OCI-LY1 (cell line): ENCODE measurements at regions not wholly inside any gene's neighbourhood (a gene's known extent, or its start where the extent isn't known, plus 50 kb on each side); places are given as distances from the start of the nearest gene placed in this dataset.

ENCODE experiments used
- CTCF ChIP-seq: fragments of 200-600 bp; sonication (generic), shearing (Covaris generic); IDR thresholded peaks from 2 replicates; pipeline ENCODE4 v1.5.1; 2017; ENCODE audit warnings: mild to moderate bottlenecking, antibody characterized with exemption, low read length, moderate library complexity, mixed read lengths
- EZH2 ChIP-seq: fragments of 200-600 bp; sonication (generic), shearing (Covaris generic); IDR thresholded peaks from 2 replicates; pipeline ENCODE4 v1.8.0; 2017; ENCODE audit warnings: borderline replicate concordance, mixed run types, mild to moderate bottlenecking, antibody characterized with exemption, low read length, moderate library complexity, mixed read lengths

GRCh38 chr1:237975903-237976302, 85.2 kb upstream of the ZP4 start:
- TF ChIP-seq CTCF, result no peak
- TF ChIP-seq EZH2, result no peak
